ENCODE measurements at regions not wholly inside any gene's neighbourhood (a gene's known extent, or its start where the extent isn't known, plus 50 kb on each side); places are given as distances from the start of the nearest gene placed in this dataset.

GRCh38 chr13:71046360-71047079 lies 820.5 kb downstream of the DACH1 start:
- H3K79me2 ChIP-seq (ENCODE audit: low read length) = no peaks in the 10 kb centered on the region
- no peak for TF ChIP-seq CTCF (IDR thresholded peaks at IDR 0.05; ENCODE audit: low read depth, low read length)
- TF ChIP-seq EZH2phosphoT487 (IDR thresholded peaks at IDR 0.05; ENCODE audit: low read depth) = no peak
- no peaks in the 10 kb centered on the region for H3K9me3 ChIP-seq (ENCODE audit: insufficient read depth, low read length)
- H4K20me1 ChIP-seq (ENCODE audit: insufficient read depth, low read length) = no peaks in the 10 kb centered on the region
- no peak overlapping the region for H3K4me2 ChIP-seq (ENCODE audit: low read length)
- H3K4me1 ChIP-seq (ENCODE audit: low read length) = no peaks in the 10 kb centered on the region
- H3K27ac ChIP-seq (ENCODE audit: low read length) = no peak overlapping the region
- H3K9ac ChIP-seq (ENCODE audit: low read length) = no peak overlapping the region
- no peaks in the 10 kb centered on the region for H3K36me3 ChIP-seq (replicated peaks; ENCODE audit: low read depth, low read length)
- no peaks in the 10 kb centered on the region for H3K27me3 ChIP-seq (ENCODE audit: low read depth, low read length)
- no peak overlapping the region for H3K4me3 ChIP-seq (ENCODE audit: low read length)
- 0 out of 2 replicates have a peak overlapping the region, but pooled peaks have one; percentile 42 for H2AFZ ChIP-seq (ENCODE audit: low read depth, low read length)

- no peak overlapping the region for H2AFZ ChIP-seq (ENCODE audit: low read depth, low read length)
- H3K4me3 ChIP-seq (ENCODE audit: low read length) = no peak overlapping the region
- no peaks in the 10 kb centered on the region for H3K9me3 ChIP-seq (ENCODE audit: insufficient read depth, low read length)
- no peaks in the 10 kb centered on the region for H3K79me2 ChIP-seq (ENCODE audit: low read length)
- H3K27ac ChIP-seq (ENCODE audit: low read length) = no peak overlapping the region
- TF ChIP-seq CTCF (IDR thresholded peaks at IDR 0.05; ENCODE audit: low read depth, low read length) = no peak
- no peak for TF ChIP-seq EZH2phosphoT487 (IDR thresholded peaks at IDR 0.05; ENCODE audit: low read depth)
- H3K4me2 ChIP-seq (ENCODE audit: low read length) = no peak overlapping the region
- no peaks in the 10 kb centered on the region for H3K27me3 ChIP-seq (ENCODE audit: low read depth, low read length)
- H3K4me1 ChIP-seq (ENCODE audit: low read length) = no peaks in the 10 kb centered on the region
- H4K20me1 ChIP-seq (ENCODE audit: insufficient read depth, low read length) = no peaks in the 10 kb centered on the region
- no peak overlapping the region for H3K9ac ChIP-seq (ENCODE audit: low read length)
- no peaks in the 10 kb centered on the region for H3K36me3 ChIP-seq (replicated peaks; ENCODE audit: low read depth, low read length)
Measured at GRCh38 chr13:71045101-71045500, 821.9 kb downstream of the DACH1 start.

DNA sequence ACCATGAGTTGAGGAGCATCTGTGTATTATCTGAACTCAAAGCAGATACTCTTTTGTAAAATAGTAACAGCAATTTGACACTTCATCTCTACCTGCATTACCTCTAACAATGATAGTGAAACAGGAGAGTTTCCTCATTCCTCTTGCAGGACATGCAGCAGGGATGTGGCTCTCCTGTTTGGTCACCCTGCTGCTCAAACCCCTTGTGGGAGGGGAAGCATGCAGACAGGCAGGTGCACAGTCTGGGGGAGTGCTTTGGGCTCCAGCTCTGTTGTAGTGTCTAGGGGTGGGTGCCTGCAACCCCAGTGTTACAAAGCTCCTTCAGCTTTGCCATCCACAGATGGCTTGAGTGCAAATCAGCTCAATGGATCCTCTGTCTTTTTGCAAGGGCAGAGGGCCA lies 827.6 kb downstream of the DACH1 start:
- H3K9me3 ChIP-seq (ENCODE audit: insufficient read depth, low read length) = no peaks in the 10 kb centered on the region
- H3K4me3 ChIP-seq (ENCODE audit: low read length) = no peak overlapping the region
- no peaks in the 10 kb centered on the region for H4K20me1 ChIP-seq (ENCODE audit: insufficient read depth, low read length)
- H3K27me3 ChIP-seq (ENCODE audit: low read depth, low read length) = no peaks in the 10 kb centered on the region
- no peaks in the 10 kb centered on the region for H3K79me2 ChIP-seq (ENCODE audit: low read length)
- no peaks in the 10 kb centered on the region for H3K4me1 ChIP-seq (ENCODE audit: low read length)
- no peak overlapping the region for H3K27ac ChIP-seq (ENCODE audit: low read length)
- TF ChIP-seq EZH2phosphoT487 (IDR thresholded peaks at IDR 0.05; ENCODE audit: low read depth) (no peak), CTCF (IDR thresholded peaks at IDR 0.05; ENCODE audit: low read depth, low read length) (no peak)
- H3K9ac ChIP-seq (ENCODE audit: low read length) = no peak overlapping the region
- no peaks in the 10 kb centered on the region for H3K36me3 ChIP-seq (replicated peaks; ENCODE audit: low read depth, low read length)
- H2AFZ ChIP-seq (ENCODE audit: low read depth, low read length) = no peak overlapping the region
- no peak overlapping the region for H3K4me2 ChIP-seq (ENCODE audit: low read length)

GRCh38 chr13:71034018-71034417 lies 833.0 kb downstream of the DACH1 start:
- H3K79me2 ChIP-seq (ENCODE audit: low read length) = no peaks in the 10 kb centered on the region
- H3K27me3 ChIP-seq (ENCODE audit: low read depth, low read length) = no peaks in the 10 kb centered on the region
- no peaks in the 10 kb centered on the region for H3K9me3 ChIP-seq (ENCODE audit: insufficient read depth, low read length)
- H2AFZ ChIP-seq (ENCODE audit: low read depth, low read length) = no peak overlapping the region
- H3K9ac ChIP-seq (ENCODE audit: low read length) = no peak overlapping the region
- no peaks in the 10 kb centered on the region for H3K36me3 ChIP-seq (replicated peaks; ENCODE audit: low read depth, low read length)
- TF ChIP-seq EZH2phosphoT487 (IDR thresholded peaks at IDR 0.05; ENCODE audit: low read depth) (no peak), CTCF (IDR thresholded peaks at IDR 0.05; ENCODE audit: low read depth, low read length) (no peak)
- H3K27ac ChIP-seq (ENCODE audit: low read length) = no peak overlapping the region
- H3K4me1 ChIP-seq (ENCODE audit: low read length) = no peaks in the 10 kb centered on the region
- H3K4me2 ChIP-seq (ENCODE audit: low read length) = no peak overlapping the region
- no peaks in the 10 kb centered on the region for H4K20me1 ChIP-seq (ENCODE audit: insufficient read depth, low read length)
- no peak overlapping the region for H3K4me3 ChIP-seq (ENCODE audit: low read length)

All from OCI-LY3 (cell line).